GDM1 (cell line): ENCODE measurements at regions not wholly inside any gene's neighbourhood (a gene's known extent, or its start where the extent isn't known, plus 50 kb on each side); places are given as distances from the start of the nearest gene placed in this dataset.

ENCODE experiments used
- DNase-seq: peaks from one replicate; lab custom pipeline; 2025; lab: John Stamatoyannopoulos, UW

GRCh38 chr6:153231048-153231646 is 100.1 kb upstream of the RGS17 start:
- DNase-seq = peak; percentile 23

- no peak for DNase-seq
These were observed 87.2 kb upstream of the RGS17 start for GRCh38 chr6:153218184-153218792.

GRCh38 chr6:153216789-153217188 is 85.7 kb upstream of the RGS17 start:
- DNase-seq = no peak

GRCh38 chr6:153215242-153215641 is 84.2 kb upstream of the RGS17 start:
- no peak for DNase-seq

GRCh38 chr6:153214436-153214835 is 83.4 kb upstream of the RGS17 start:
- no peak for DNase-seq

- DNase-seq = peak; percentile 11
These were observed 79.0 kb upstream of the RGS17 start for GRCh38 chr6:153210083-153210482.

- no peak for DNase-seq
These were observed 77.6 kb upstream of the RGS17 start for GRCh38 chr6:153208706-153209105.

- DNase-seq = no peak
These were observed 76.5 kb upstream of the RGS17 start for GRCh38 chr6:153207617-153208016.

GRCh38 chr6:153207006-153207405 is 75.9 kb upstream of the RGS17 start:
- DNase-seq = no peak

- no peak for DNase-seq
These were observed 62.1 kb upstream of the RGS17 start for GRCh38 chr6:153192943-153193885.

- DNase-seq = no peak
These were observed 52.8 kb upstream of the RGS17 start for GRCh38 chr6:153183925-153184324.
